Lung (tissue), 11 donors: ENCODE measurements at regions not wholly inside any gene's neighbourhood (a gene's known extent, or its start where the extent isn't known, plus 50 kb on each side); places are given as distances from the start of the nearest gene placed in this dataset.

ENCODE experiments used
- ATAC-seq: fragments of 200-7000 bp; cut with Tn5 transposase; one replicate; pipeline ENCODE4 v1.9.1; 2020; ENCODE audit warnings: moderate number of reproducible peaks; ENCODE audit not compliant: insufficient read depth, low FRiP score
- DNase-seq, 3 donors: peaks; one replicate each; pipeline ENCODE4 v3.0.0-alpha.2; 2013 to 2017
- H3K27ac ChIP-seq, 2 donors: one replicate each; pipeline ENCODE4 v1.5.1; 2013; ENCODE audit warnings: mild to moderate bottlenecking in 2 of 2, moderate library complexity in 2 of 2, control low read depth in 1 of 2, inconsistent platforms in 1 of 2, low read depth in 1 of 2, low read length in 1 of 2
- H3K27me3 ChIP-seq, 3 donors: one replicate each; pipeline ENCODE4 v1.5.1; 2013; ENCODE audit warnings: low read length in 2 of 3; ENCODE audit not compliant: control insufficient read depth in 3 of 3, insufficient read depth in 3 of 3
- H3K36me3 ChIP-seq, 4 donors: one replicate each; pipeline ENCODE4 v1.5.1; 2013; ENCODE audit warnings: low read length in 4 of 4, mild to moderate bottlenecking in 1 of 4, moderate library complexity in 1 of 4; ENCODE audit not compliant: control insufficient read depth in 4 of 4, insufficient read depth in 4 of 4
- H3K4me1 ChIP-seq, 5 donors: one replicate each; pipeline ENCODE4 v1.5.1; 2013; ENCODE audit warnings: low read length in 5 of 5, mild to moderate bottlenecking in 2 of 5, moderate library complexity in 1 of 5; ENCODE audit not compliant: control insufficient read depth in 5 of 5, insufficient read depth in 5 of 5
- H3K4me3 ChIP-seq: one replicate; pipeline ENCODE4 v1.5.1; 2013; ENCODE audit warnings: mild to moderate bottlenecking, control low read depth, moderate library complexity
- H3K9ac ChIP-seq, 2 donors: one replicate each; pipeline ENCODE4 v1.5.1; 2013; ENCODE audit warnings: low read length in 2 of 2, control low read depth in 1 of 2; ENCODE audit not compliant: insufficient read depth in 1 of 2
- H3K9me3 ChIP-seq, 4 donors: one replicate each; pipeline ENCODE4 v1.5.1; 2013; ENCODE audit warnings: low read length in 3 of 4, mild to moderate bottlenecking in 1 of 4, moderate library complexity in 1 of 4; ENCODE audit not compliant: control insufficient read depth in 4 of 4, insufficient read depth in 3 of 4
- CTCF ChIP-seq: IDR thresholded peaks from 2 replicates; pipeline ENCODE4 v1.5.1; 2012; ENCODE audit warnings: mild to moderate bottlenecking; ENCODE audit errors: control extremely low read depth, extremely low read depth
- WGBS, 2 donors: extraction: QIAGEN DNeasy Blood & Tissue Kit; methylation state at CpG; one replicate each; pipeline ENCODE4 v1.1.7; 2013; 5-methylcytosine and 5-hydroxymethylcytosine counted together
- donor health status: control.
- donor health status: control.
- donor health status: Bipolar disorder and iron deficiency.
- donor health status: healthy.
- donor health status: DM: yes; HTN: yes; CAD: no.

GRCh38 chr4:37068580-37068979 lies 176.0 kb upstream of the NWD2 start:
- Histone ChIP-seq H3K36me3 (no peaks in the 10 kb centered on the region), H3K4me3 (no peak overlapping the region), H3K9ac (no peak overlapping the region), H3K27me3 (no peaks in the 10 kb centered on the region), H3K27ac (no peak overlapping the region), H3K4me1 (no peaks in the 10 kb centered on the region), H3K9me3 (no peaks in the 10 kb centered on the region)
- no peak for DNase-seq
- whole genome bisulfite sequencing, 2 donors = 47 to 54% methylated on average over 5 of the region's 5 CpGs
- no peak for ATAC-seq
- TF ChIP-seq CTCF = no peak

GRCh38 chr4:37070041-37070440 lies 174.5 kb upstream of the NWD2 start:
- DNase-seq (no peak), ATAC-seq (no peak)
- TF ChIP-seq CTCF = no peak
- 72 to 78% methylated on average over 5 of the region's 5 CpGs for WGBS, 2 donors
- Histone ChIP-seq H3K9ac (no peak overlapping the region), H3K27ac (no peak overlapping the region), H3K4me3 (no peak overlapping the region), H3K36me3 (no peaks in the 10 kb centered on the region), H3K27me3 (no peaks in the 10 kb centered on the region), H3K9me3 (no peaks in the 10 kb centered on the region), H3K4me1 (no peaks in the 10 kb centered on the region)

GRCh38 chr4:37071576-37071975 lies 173.0 kb upstream of the NWD2 start:
- no peak overlapping the region for H3K9ac ChIP-seq
- no peaks in the 10 kb centered on the region for H3K4me1 ChIP-seq
- H3K36me3 ChIP-seq = no peaks in the 10 kb centered on the region
- H3K27me3 ChIP-seq = no peaks in the 10 kb centered on the region
- no peak overlapping the region for H3K4me3 ChIP-seq
- H3K9me3 ChIP-seq = no peaks in the 10 kb centered on the region
- 85 to 90% methylated on average over 3 of the region's 3 CpGs for WGBS, 2 donors
- ATAC-seq = no peak
- no peak overlapping the region for H3K27ac ChIP-seq
- TF ChIP-seq CTCF = no peak
- DNase-seq = no peak

- Histone ChIP-seq H3K4me1 (no peaks in the 10 kb centered on the region), H3K4me3 (no peak overlapping the region), H3K9me3 (no peaks in the 10 kb centered on the region), H3K27ac (no peak overlapping the region), H3K9ac (no peak overlapping the region), H3K36me3 (no peaks in the 10 kb centered on the region), H3K27me3 (no peaks in the 10 kb centered on the region)
- TF ChIP-seq CTCF = no peak
- 94 to 95% methylated on average over 10 of the region's 10 CpGs for WGBS, 2 donors
- DNase-seq (no peak), ATAC-seq (no peak)
Observed at GRCh38 chr4:37073226-37073840, 171.2 kb upstream of the NWD2 start.
